HG02943 (cell line): ENCODE measurements at regions not wholly inside any gene's neighbourhood (a gene's known extent, or its start where the extent isn't known, plus 50 kb on each side); places are given as distances from the start of the nearest gene placed in this dataset.

Experiments used
- ATAC-seq: cut with Tn5 transposase; IDR thresholded peaks from one replicate; pipeline ENCODE4 v1.9.1; 2021; ENCODE audit warnings: mild to moderate bottlenecking, low read depth, moderate library complexity; ENCODE audit not compliant: unreplicated experiment

GRCh38 chr16:51391798-51392511 lies 240.9 kb upstream of the SALL1 start:
- no peak for ATAC-seq

GRCh38 chr16:51390877-51391276 lies 239.8 kb upstream of the SALL1 start:
- ATAC-seq: no peak

GRCh38 chr16:51389881-51390280 lies 238.8 kb upstream of the SALL1 start:
- ATAC-seq: no peak

- ATAC-seq: no peak
These were observed 237.5 kb upstream of the SALL1 start for GRCh38 chr16:51388516-51388951.

- no peak for ATAC-seq
These were observed 232.8 kb upstream of the SALL1 start for GRCh38 chr16:51383909-51384308.

GRCh38 chr16:51382940-51383339 lies 231.9 kb upstream of the SALL1 start:
- ATAC-seq: no peak

- no peak for ATAC-seq
These were observed 231.1 kb upstream of the SALL1 start for GRCh38 chr16:51382211-51382610.

- no peak for ATAC-seq
These were observed 225.0 kb upstream of the SALL1 start for GRCh38 chr16:51376080-51376479.

GRCh38 chr16:51374790-51375189 lies 223.7 kb upstream of the SALL1 start:
- ATAC-seq: no peak

- ATAC-seq: no peak
These were observed 223.3 kb upstream of the SALL1 start for GRCh38 chr16:51374346-51374745.

GRCh38 chr16:51365715-51366114 lies 214.6 kb upstream of the SALL1 start:
- no peak for ATAC-seq

- ATAC-seq: no peak
These were observed 208.3 kb upstream of the SALL1 start for GRCh38 chr16:51359141-51359955.

GRCh38 chr16:51357839-51358238 lies 206.8 kb upstream of the SALL1 start:
- ATAC-seq: no peak

- no peak for ATAC-seq
These were observed 204.8 kb upstream of the SALL1 start for GRCh38 chr16:51355875-51356274.

GRCh38 chr16:51355195-51355594 lies 204.1 kb upstream of the SALL1 start:
- no peak for ATAC-seq

- ATAC-seq: no peak
These were observed 202.0 kb upstream of the SALL1 start for GRCh38 chr16:51353055-51353454.

- no peak for ATAC-seq
These were observed 198.6 kb upstream of the SALL1 start for GRCh38 chr16:51349626-51350025.

- no peak for ATAC-seq
These were observed 192.3 kb upstream of the SALL1 start for GRCh38 chr16:51343411-51343810.

GRCh38 chr16:51341204-51341603 lies 190.1 kb upstream of the SALL1 start:
- ATAC-seq: no peak

- no peak for ATAC-seq
These were observed 186.6 kb upstream of the SALL1 start for GRCh38 chr16:51337662-51338061.

GRCh38 chr16:51328733-51329132 lies 177.7 kb upstream of the SALL1 start:
- no peak for ATAC-seq

GRCh38 chr16:51327001-51327400 lies 175.9 kb upstream of the SALL1 start:
- ATAC-seq: no peak
